NCI-H82 treated with DMSO at 0.1 percent for 48 hours (cell line): ENCODE measurements at regions not wholly inside any gene's neighbourhood (a gene's known extent, or its start where the extent isn't known, plus 50 kb on each side); places are given as distances from the start of the nearest gene placed in this dataset.

ENCODE experiments used
- DNase-seq: peaks from one replicate; lab custom pipeline; 2025; ENCODE audit not compliant: unreplicated experiment; lab: John Stamatoyannopoulos, UW

DNA sequence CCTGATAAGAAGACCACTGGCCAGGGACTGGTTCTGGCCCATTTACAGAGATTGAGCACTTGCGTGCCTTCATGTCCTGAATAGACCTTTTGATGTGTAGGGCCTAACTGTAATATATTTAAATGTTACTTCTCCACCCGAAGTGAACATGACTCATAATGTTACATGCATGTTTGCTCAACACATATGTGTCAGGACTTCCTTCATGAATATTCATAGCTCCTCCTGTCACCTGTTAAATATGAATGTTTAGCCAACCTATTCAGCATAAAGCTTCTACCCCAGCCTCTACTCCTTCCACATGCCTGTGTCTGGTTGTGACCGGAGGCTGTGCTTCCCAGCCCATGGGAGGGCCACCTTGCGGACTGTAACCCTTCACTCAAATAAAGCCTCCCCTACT lies 457.5 kb downstream of the IRX1 start:
- no peak for DNase-seq

- DNase-seq: no peak
Observed at GRCh38 chr5:4054092-4054491, 458.5 kb downstream of the IRX1 start.

GRCh38 chr5:4058899-4059298 lies 463.3 kb downstream of the IRX1 start:
- DNase-seq: no peak

DNA sequence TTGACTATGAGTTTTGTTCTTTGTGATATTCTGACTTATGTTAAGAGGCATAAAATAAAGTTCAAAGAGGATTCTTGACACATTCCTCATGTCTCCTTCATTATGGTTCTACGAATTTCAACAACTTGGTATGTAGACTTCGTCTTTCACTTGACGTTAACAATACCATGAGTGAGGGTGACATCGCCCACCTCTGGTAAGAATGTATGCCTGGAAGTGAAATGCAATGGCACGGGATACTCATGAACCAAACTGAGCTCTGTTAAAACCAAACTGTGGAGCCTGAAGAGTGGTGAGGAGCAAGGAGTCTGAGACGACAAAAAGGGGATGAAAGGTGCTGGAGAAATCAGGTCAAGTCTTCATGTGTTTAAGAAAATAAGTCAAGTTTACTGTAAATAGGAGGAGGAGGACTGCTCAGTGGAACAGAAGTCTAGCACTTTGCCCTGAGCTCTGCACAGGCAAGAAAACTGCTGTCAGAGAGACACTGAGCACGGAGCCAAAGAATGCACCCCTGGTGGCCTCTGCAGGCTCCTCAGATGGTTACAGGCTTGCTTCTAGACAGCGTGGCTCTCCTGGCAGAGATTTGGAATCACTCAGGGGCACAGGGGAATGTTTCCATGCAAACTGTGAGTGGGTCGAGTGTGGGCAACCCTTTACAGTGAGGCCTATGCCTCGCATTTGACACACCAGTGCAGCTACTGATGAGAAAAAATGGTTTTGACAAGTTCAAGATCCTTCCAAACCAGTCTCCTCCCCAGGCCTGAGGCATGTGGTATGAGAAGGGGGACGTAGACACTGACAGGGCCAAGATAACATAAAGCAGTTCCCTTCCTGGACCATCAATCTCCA lies 470.1 kb downstream of the IRX1 start:
- DNase-seq: no peak

- DNase-seq: no peak
Observed at GRCh38 chr5:4068171-4068570, 472.5 kb downstream of the IRX1 start.

- DNase-seq: no peak
Observed at GRCh38 chr5:4078544-4078943, 482.9 kb downstream of the IRX1 start.

DNA sequence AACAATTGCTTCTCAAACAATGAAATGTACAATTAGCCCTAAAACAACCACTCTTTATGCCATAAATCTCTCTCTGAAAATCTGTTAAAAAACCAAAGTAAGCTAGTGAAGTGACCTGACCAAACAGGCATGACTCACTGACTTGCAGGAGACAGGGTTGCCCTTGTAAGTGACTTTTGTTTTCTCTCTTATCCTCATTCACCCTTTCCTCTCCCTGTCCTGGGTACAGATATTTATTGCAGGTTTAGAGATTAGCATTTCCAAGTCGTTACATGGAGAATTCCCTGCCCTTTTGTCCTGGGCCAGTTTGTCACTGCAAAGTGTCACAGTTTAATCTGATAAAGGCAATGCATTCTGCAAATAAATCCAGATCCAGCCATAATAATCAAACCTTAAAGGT lies 484.2 kb downstream of the IRX1 start:
- DNase-seq: no peak

DNA sequence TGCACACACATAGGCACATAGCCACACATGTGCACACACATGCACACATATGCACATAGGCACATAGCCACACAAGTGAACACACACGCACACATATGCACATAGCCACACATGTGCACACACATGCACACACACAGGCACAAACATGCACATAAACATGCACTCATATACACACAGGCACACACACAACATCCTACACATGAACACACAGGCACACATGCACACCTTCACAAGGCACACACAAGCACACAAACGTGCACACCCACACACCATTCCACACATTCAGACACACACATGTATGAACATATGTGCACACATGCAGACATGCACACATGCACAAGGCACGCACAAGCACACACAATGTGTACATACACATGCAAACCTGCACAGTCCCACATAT lies 484.7 kb downstream of the IRX1 start:
- DNase-seq: no peak

GRCh38 chr5:4081059-4081458 lies 485.4 kb downstream of the IRX1 start:
- no peak for DNase-seq

- no peak for DNase-seq
Observed at GRCh38 chr5:4081466-4081865, 485.8 kb downstream of the IRX1 start.

DNA sequence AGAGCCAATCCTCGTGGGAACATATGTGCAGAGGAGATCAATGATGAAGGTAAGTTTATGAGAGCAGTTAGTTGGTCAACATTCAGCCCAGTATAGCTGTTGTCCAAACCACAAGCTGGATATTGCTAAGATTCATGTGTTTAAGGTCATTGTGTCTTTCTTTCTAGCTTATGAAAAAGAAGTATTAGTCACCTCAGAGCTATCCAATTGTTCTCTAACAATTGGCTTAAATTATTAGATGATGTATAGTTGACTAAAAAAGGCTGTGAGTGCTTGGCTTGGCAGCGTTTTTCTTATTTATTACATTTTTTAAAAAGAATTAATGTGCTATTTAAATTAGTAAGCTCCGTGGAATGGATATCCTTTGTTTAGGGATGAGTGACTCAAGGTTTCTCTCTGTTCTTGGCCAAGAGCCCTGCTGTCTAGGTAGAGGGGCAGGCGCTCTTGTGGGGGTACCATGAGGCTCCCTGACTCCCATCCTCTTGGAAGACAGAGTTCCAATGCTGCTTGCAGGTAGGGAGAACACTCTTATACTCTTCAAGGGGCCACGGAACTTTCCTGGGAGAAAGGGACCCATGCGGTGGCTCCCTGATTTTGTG lies 487.4 kb downstream of the IRX1 start:
- DNase-seq: no peak

GRCh38 chr5:4083591-4084337 lies 488.1 kb downstream of the IRX1 start:
- DNase-seq: no peak

DNA sequence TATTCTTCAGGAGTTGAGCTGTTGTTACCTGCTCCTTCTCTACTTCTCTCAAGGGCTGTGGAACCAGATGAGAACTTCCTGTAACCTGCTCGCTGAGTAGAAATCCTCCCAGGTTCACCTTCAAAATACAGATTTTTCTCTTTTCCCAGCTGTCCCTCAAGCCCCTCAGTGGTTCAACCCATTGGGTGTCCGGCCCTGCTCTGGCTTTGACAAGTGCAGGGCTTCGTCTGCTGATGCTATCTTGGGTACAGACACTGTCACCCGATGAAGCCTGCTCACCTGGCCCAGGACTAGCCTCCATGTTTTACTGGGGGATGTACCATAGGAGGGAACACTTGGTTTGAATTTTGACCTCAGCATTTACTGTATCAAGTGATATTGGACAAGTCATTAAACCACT lies 490.4 kb downstream of the IRX1 start:
- no peak for DNase-seq

DNA sequence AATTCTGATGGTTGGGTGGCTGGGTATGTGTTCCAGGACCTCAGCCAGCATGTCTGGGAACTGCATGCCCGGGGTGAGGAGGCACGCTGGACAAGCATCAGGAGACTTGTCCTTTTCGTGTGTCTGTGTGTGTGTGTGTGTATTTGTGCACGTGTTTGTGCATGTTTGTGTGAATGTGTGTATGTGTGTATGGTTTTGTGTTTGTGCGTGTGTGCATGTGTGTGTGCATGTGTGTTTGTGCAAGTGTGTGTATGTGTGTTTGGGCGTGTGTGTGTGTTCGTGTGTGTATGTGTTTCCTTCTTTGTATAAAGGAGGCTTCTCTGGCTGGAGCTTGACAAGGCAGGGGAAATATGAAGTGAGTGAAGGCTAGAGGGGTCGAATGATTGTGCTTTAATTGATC lies 491.5 kb downstream of the IRX1 start:
- no peak for DNase-seq

DNA sequence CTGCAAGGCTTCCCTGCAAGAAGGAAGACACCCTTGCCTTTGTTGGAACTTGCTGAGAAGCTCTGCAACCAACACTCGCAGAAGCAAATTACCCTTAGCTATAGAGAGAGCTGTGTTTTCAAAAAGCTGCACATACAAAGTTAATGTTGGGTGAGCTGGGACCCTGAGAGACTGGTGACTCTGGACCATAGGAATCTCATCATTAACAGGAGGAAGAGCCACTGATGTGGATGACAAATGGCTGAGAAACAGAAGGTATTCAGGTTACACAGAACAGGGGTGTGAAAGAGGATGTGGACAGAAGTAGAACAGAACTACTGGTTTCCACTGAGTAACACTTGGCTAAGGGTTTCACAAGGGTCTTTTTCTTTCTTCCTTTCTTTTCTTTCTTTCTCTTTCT lies 493.5 kb downstream of the IRX1 start:
- no peak for DNase-seq

DNA sequence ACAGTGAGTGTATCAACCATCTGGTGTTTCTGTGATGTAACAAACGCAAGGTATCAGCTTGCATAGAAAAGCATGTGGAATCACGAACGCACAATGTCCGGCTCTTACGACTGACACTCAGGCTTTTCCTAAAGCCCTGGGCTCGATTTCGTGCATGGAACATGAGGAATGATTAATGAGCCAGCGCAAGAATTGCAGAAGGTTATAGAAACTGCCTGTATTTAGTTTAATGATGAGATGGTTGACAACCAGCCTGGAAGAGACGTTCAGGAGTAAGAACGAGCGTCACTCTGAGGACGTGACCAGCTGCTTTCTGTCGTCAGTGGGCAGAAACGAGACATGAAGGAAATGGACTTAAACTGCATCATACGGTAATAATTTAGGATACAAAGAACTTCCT lies 497.6 kb downstream of the IRX1 start:
- no peak for DNase-seq

- DNase-seq: no peak
Observed at GRCh38 chr5:4093970-4094369, 498.3 kb downstream of the IRX1 start.

GRCh38 chr5:4095918-4096630 lies 500.4 kb downstream of the IRX1 start:
- no peak for DNase-seq

DNA sequence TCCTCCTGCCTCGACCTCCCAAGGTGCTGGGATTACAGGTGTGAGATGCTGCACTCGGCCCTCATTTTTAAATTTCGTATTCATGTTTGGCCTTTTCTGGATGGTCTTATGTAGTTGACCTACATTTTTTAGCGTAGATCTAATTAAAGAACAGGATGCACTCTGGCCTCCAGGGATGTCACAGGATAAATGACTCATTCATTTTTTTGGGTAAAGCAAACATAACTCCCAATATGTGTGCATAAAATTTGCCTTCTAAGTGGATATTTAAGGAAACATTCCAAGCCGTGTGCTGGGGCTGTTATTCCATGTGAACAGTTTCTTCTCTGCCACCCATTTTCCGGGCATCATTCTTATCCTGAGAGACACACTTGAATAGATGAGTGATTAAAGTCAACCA lies 501.6 kb downstream of the IRX1 start:
- DNase-seq: no peak

DNA sequence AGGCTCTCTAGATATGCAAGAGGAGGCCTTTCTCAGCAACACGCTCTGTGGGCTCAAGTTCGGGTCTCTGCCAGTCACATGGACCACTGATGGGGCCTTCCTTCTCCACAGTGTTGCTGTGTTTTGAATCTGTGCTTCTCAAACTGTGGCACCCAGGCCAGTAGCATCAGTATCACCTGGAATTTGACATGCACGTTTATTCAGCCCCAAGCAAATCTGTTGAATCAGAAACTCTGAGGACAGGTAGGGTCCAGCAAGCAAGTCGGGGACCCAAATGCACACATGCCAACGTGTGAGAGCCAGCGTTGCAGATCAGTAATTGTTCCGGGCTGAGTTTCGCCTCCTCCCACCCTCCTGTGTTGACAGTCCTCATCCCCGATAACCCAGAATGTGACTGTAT lies 502.6 kb downstream of the IRX1 start:
- DNase-seq: no peak

DNA sequence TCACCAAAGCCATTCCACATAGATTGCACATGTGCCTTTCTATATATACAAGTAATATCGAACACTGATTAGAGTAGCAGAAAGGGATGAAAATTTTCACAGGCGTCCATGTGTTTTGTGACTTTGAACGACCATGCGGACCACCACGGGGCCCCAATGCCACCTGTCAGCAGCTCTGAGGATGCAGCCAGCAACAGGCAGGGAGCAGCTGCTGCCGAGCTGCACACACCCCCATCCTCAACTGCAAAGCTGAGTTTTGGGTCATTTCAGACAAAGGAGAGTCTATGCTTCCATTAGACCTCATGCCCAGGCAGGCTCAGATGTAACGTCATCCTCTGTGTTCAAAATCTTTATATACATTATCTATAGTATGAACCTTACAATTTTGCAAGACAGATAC lies 503.8 kb downstream of the IRX1 start:
- DNase-seq: no peak

- DNase-seq: no peak
Observed at GRCh38 chr5:4100739-4101138, 505.1 kb downstream of the IRX1 start.
